ENCODE measurements at regions not wholly inside any gene's neighbourhood (a gene's known extent, or its start where the extent isn't known, plus 50 kb on each side); places are given as distances from the start of the nearest gene placed in this dataset.

DNA sequence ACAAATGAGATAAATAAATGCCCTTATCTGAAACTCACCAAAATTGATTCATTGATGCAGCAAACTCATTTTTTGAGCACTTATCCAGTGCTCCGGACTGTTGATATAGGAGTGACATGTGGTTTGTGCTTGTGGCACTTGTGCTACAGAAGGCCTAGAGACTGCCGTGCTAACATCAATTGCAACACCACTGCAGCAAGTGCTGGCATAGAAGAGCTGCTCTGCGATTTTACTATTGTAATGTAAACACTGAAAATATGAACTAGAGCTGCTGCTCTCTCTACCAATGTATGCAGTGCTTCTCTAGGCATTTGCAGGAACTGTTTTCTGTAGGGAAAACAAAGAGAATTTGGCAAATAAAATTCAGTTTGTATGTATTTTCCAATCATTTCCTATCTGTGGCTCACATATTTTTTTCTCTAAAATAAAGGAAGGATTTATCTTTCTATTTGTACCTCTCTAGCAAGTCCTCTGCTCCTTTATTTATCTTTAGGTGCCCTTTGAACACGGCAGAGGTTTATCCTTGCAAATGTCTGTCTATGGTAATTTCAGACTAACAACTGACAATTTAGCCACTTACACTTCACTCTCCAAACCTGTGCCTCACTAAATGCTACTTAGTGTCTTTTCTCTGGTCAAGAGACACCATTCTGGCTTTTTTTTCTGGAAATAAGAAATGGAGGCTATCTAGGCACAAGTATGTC lies 409.5 kb upstream of the ADGRL2 start:
- intact Hi-C loops (cut with micrococcal nuclease), result no loop called here
- Mint-ChIP-seq H3K27ac (no peak overlapping the region), H3K36me3 (ENCODE audit: low read depth) (no peaks in the 10 kb centered on the region), H3K4me3 (no peak overlapping the region), H3K27me3 (no peaks in the 10 kb centered on the region), H3K4me1 (no peaks in the 10 kb centered on the region), H3K9me3 (peaks cover 5% of the 10 kb centered on the region)
- DNase-seq (no peak), ATAC-seq (ENCODE audit: low read depth) (no peak)
- ChIA-PET CTCF (no interaction called here), POLR2A (no interaction called here)
- TF ChIP-seq, protein P1, sequence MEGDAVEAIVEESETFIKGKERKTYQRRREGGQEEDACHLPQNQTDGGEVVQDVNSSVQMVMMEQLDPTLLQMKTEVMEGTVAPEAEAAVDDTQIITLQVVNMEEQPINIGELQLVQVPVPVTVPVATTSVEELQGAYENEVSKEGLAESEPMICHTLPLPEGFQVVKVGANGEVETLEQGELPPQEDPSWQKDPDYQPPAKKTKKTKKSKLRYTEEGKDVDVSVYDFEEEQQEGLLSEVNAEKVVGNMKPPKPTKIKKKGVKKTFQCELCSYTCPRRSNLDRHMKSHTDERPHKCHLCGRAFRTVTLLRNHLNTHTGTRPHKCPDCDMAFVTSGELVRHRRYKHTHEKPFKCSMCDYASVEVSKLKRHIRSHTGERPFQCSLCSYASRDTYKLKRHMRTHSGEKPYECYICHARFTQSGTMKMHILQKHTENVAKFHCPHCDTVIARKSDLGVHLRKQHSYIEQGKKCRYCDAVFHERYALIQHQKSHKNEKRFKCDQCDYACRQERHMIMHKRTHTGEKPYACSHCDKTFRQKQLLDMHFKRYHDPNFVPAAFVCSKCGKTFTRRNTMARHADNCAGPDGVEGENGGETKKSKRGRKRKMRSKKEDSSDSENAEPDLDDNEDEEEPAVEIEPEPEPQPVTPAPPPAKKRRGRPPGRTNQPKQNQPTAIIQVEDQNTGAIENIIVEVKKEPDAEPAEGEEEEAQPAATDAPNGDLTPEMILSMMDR (IDR thresholded peaks at IDR 0.05), result no peak

DNA sequence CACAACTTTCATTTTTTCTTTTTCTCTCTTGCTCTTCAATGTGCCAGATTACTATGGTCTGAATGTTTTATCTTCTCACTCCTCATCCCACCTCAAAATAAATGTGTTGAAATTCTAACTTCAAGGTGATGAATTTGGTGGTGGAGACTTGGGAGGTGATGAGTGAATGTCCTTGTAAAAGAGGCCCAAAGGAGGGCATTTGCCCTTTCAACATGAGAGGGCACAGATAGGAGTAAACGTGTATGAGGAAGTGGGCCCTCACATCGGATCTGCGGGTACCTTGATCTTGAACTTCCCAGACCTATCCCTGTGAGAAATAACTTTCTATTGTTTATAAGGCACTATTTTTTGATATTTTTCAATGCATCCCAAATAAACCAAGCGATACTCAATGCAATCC lies 412.3 kb upstream of the ADGRL2 start:
- no peak overlapping the region for H3K4me3 Mint-ChIP-seq
- DNase-seq (no peak), ATAC-seq (ENCODE audit: low read depth) (no peak)
- peaks cover 2% of the 10 kb centered on the region for H3K9me3 Mint-ChIP-seq
- ChIA-PET POLR2A (no interaction called here), CTCF (no interaction called here)
- H3K27ac Mint-ChIP-seq, result no peak overlapping the region
- H3K4me1 Mint-ChIP-seq, result no peaks in the 10 kb centered on the region
- intact Hi-C loops (cut with micrococcal nuclease), result no loop called here
- H3K36me3 Mint-ChIP-seq (ENCODE audit: low read depth), result no peaks in the 10 kb centered on the region
- TF ChIP-seq, protein P1 (IDR thresholded peaks at IDR 0.05), result no peak
- H3K27me3 Mint-ChIP-seq, result no peaks in the 10 kb centered on the region

DNA sequence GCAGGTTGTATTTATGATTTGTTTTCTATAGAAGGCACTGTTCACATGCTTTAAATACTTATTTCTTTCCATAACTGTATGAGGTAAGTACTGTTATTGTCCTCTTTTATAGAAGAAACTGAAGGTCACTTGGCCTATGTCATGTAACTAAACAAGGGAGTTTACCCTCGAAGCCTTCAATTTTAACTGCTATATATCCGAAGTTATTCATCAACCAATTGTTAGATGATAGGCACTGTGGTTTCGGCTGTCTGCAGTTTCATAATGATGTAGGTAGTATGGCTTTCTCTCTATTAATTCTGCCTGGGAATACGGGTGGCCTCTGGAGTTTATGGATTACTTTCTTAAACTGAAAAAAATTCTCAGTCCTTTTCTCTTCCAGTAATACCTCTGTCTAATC lies 413.3 kb upstream of the ADGRL2 start:
- H3K4me1 Mint-ChIP-seq, result no peaks in the 10 kb centered on the region
- H3K36me3 Mint-ChIP-seq (ENCODE audit: low read depth), result no peaks in the 10 kb centered on the region
- DNase-seq (no peak), ATAC-seq (ENCODE audit: low read depth) (no peak)
- H3K27ac Mint-ChIP-seq, result no peak overlapping the region
- TF ChIP-seq, protein P1 (IDR thresholded peaks at IDR 0.05), result no peak
- CTCF ChIA-PET, result no interaction called here
- no peaks in the 10 kb centered on the region for H3K27me3 Mint-ChIP-seq
- intact Hi-C loops (cut with micrococcal nuclease), result no loop called here
- H3K9me3 Mint-ChIP-seq, result peaks cover 2% of the 10 kb centered on the region
- H3K4me3 Mint-ChIP-seq, result no peak overlapping the region
- POLR2A ChIA-PET, result no interaction called here

DNA sequence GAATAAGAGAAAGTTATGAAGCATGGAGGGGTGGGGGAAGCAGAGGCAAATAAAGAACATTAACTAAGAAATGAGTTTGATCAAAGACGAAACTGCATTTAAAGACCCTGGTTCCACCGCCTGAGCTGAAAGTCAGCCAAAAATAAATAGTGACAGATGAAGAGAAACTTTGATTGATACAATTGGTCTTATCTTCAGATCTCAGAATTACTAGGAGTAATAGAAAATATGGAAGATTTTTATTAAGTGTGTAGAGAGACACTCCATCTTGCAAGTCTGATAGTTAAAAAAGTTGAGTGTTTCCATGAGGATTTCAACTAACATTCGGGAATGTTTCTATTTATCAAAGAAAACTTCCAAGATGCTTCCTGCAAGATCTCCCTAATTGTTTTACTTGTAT lies 418.2 kb upstream of the ADGRL2 start:
- intact Hi-C loops (cut with micrococcal nuclease), result no loop called here
- ChIA-PET POLR2A (no interaction called here), CTCF (no interaction called here)
- H3K4me3 Mint-ChIP-seq, result no peak overlapping the region
- ATAC-seq (ENCODE audit: low read depth), result no peak
- TF ChIP-seq, protein P1 (IDR thresholded peaks at IDR 0.05), result no peak
- no peaks in the 10 kb centered on the region for H3K36me3 Mint-ChIP-seq (ENCODE audit: low read depth)
- H3K27me3 Mint-ChIP-seq, result no peaks in the 10 kb centered on the region
- no peaks in the 10 kb centered on the region for H3K9me3 Mint-ChIP-seq
- no peak for DNase-seq
- H3K27ac Mint-ChIP-seq, result no peak overlapping the region
- no peaks in the 10 kb centered on the region for H3K4me1 Mint-ChIP-seq

DNA sequence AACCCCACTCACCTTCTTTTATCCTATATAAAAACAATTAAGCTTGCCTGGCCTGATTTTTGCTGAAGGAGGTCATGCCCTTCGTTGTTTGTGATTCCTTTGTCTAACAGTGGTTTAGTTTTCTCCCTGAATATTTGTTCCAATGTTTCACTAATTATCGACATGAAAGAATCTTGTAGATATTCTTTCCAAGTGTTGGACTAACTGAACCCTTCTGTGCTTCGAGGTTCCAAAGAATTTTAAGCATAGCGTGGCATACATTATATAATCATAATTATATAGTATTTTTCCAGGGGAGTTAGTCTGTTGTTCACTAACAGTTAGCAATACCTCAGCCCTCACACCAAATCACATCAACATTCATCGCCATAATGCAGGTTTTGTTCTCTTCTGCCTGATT lies 418.9 kb upstream of the ADGRL2 start:
- H3K27me3 Mint-ChIP-seq, result no peaks in the 10 kb centered on the region
- no peaks in the 10 kb centered on the region for H3K4me1 Mint-ChIP-seq
- no peaks in the 10 kb centered on the region for H3K36me3 Mint-ChIP-seq (ENCODE audit: low read depth)
- CTCF ChIA-PET, result no interaction called here
- TF ChIP-seq, protein P1 (IDR thresholded peaks at IDR 0.05), result no peak
- H3K4me3 Mint-ChIP-seq, result no peak overlapping the region
- no peak overlapping the region for H3K27ac Mint-ChIP-seq
- POLR2A ChIA-PET, result no interaction called here
- DNase-seq (no peak), ATAC-seq (ENCODE audit: low read depth) (no peak)
- no peaks in the 10 kb centered on the region for H3K9me3 Mint-ChIP-seq
- intact Hi-C loops (cut with micrococcal nuclease), result no loop called here
